Suppressor macrophage treated with lipopolysaccharide for 1 hour (primary cell): ENCODE measurements at regions not wholly inside any gene's neighbourhood (a gene's known extent, or its start where the extent isn't known, plus 50 kb on each side); places are given as distances from the start of the nearest gene placed in this dataset.
"Not testable (repeated sequence)": the region's sequence is repeated elsewhere in the genome, so short reads cannot be mapped to it uniquely, and the experiment has no call there.

Experiments used
- DNase-seq, 3 donors: peaks; one replicate each; pipeline ENCODE4 v3.0.0-alpha.2; 2020 to 2022

DNA sequence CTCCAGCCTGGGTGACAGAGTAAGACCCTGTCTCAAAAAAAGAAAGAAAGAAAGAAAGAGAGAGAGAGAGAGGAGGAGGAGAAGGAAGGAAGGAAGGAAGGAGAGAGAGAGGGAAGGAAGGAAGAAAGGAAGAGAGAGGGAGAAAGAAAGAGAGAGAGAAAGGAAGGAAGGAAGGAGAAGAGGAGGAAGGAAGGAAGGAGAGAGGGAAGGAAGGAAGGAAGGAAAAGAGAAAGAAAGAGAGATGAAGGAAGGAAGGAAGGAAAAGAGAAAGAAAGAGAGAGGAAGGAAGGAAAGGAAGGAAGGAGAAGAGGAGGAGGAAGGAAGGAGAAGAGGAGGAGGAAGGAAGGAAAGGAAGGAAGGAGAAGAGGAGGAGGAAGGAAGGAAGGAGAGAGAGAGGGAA lies 82.2 kb upstream of the ATP1B1 start:
- DNase-seq: no peak

- no peak for DNase-seq
Measured at GRCh38 chr1:169024800-169025271, 81.7 kb upstream of the ATP1B1 start.

GRCh38 chr1:169025412-169025811 lies 81.1 kb upstream of the ATP1B1 start:
- DNase-seq: no peak

DNA sequence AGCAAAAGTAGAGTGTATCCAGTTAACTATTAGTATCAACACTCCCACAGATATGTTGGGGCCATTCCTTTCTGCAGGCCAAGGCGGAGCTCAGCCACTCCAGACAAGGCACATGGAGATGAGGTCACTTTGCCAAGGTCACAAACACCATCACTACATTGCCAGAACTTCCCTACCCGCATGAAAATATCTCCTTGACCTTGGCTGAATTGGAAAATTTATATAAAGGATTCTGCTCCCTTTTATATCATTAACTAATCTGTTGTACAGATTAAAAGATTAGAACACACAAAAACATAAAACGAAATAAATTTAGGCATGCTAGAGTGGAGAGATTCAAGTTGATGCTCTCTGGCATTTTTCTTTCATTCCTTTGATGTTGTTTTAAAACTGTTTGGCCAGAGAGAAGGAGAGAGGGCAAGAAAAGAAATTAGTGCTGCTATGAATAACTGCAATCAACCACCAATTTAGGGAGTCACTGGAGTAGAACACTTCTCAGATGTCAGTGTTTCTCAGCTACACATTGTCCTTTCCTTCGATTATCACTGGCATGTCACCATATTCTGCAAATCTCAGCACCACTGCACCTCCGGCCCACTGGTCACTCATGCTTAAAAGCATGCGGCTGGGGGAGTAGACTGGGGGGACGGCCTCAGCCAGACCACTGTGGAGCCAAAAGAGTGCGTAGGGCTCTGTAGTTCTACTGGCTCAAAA lies 78.7 kb upstream of the ATP1B1 start:
- DNase-seq: no peak

DNA sequence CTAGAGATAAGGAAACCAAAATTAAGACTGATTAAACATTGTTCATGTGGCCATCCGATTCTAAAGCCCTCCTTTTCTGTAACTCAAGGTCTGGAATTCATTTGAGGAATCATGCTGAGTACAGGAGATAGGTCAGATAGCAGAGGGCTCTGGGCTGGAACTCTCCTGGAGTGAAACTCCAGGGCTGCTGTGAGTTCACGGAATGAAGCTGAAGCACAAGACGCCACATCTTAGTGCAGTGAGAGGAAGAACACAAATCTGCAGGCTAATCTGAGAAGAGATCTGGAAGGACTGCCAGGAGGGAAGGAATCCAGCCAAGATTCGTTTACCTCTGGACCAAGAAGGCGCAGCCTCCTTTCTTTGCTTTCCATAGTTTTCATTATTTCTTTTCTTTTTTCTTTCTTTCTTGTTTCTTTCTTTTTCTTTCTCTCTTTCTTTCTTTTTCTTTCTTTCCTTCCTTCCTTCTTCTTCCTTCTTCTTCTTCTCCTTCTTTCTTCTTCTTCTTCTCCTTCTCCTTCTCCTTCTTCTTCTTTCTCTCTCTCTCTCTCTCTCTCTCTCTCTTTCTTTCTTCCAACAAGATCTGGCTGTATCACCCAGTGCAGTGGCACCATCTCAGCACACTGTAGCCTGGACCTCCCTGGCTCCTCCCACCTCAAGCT lies 74.8 kb upstream of the ATP1B1 start:
- no peak for DNase-seq

GRCh38 chr1:169041366-169041765 lies 65.1 kb upstream of the ATP1B1 start:
- DNase-seq: peak; percentile 75 to 89 (median 88)

DNA sequence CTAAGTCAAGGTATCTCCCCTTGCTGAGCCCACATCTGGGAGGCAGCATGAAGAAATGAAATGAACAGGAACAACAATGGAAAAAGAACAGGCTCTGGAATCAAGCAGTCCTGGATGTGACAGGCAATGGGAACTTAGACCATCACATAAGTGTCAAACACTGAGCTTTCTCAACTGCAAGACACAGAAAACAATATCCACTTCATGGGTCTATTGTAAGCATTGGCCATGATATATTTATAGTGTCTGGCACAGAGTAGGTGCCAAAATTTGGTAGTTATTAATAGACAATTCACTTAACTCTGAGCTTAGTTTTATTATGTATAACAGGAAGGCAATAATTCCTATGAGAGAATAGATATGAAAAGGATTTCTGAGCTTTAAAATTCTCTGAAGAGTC lies 64.1 kb upstream of the ATP1B1 start:
- DNase-seq: no peak

- DNase-seq: no peak
Measured at GRCh38 chr1:169043823-169044222, 62.7 kb upstream of the ATP1B1 start.

GRCh38 chr1:169044296-169044695 lies 62.2 kb upstream of the ATP1B1 start:
- DNase-seq: peak; percentile 55 to 68 (median 62)

GRCh38 chr1:169044971-169045370 lies 61.5 kb upstream of the ATP1B1 start:
- peak in 1 of 3 donors; percentile 28 for DNase-seq

DNA sequence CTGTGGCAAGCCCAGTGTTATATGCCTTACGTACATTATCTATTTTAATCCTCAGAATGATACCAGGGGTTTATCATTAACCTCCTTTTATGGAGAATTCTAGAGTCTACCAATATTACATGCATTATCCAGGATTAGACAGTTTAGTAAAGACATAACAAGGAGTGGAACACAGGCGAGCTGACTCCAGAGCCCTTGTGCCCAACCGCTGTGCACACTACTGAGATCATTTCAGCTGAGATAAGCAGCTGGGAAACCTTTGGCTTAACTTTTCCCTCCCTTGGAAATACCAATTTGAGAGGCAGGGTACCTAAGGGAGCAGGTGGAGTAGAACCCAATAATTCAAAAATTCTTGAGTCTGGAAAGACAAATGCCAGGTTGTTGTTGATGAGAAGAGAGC lies 59.8 kb upstream of the ATP1B1 start:
- no peak for DNase-seq

GRCh38 chr1:169047074-169047473 lies 59.4 kb upstream of the ATP1B1 start:
- DNase-seq: peak in 2 of 3 donors; percentile 35 to 43

GRCh38 chr1:169048043-169048442 lies 58.4 kb upstream of the ATP1B1 start:
- peak; percentile 87 to 92 (median 88) for DNase-seq

DNA sequence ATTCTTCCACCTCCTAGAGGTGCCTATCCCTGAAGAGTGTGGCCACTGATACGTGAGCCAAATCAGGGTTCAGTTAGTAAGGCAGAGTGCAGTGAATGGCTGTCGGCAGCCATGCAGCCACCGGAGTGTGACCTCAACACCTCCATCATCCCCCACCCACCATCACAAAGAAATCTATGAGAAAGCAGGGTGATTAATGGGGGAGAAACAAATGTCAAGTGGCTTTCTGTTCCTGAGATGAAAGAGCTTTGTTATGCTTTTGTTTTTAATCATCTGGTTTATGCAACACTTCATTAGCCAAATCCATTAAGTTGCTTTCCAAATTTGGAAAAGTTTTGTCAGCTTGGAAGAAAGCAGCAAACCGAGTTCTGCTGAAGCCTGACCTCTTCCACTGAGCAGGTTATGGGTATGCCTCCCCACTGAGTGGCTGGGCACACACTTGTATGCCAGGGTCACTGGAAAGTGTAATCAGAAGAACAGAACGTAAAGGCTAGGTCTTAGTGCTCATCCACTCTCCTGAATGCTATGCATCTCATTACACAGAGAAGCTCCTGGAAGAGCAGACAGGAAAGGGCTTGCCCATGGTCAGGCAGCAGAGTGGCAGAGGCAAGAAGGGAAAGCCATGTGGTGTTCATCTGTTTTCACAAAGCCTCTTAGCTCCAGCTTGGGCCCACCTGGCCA lies 57.1 kb upstream of the ATP1B1 start:
- DNase-seq: peak; percentile 47 to 74 (median 59)

DNA sequence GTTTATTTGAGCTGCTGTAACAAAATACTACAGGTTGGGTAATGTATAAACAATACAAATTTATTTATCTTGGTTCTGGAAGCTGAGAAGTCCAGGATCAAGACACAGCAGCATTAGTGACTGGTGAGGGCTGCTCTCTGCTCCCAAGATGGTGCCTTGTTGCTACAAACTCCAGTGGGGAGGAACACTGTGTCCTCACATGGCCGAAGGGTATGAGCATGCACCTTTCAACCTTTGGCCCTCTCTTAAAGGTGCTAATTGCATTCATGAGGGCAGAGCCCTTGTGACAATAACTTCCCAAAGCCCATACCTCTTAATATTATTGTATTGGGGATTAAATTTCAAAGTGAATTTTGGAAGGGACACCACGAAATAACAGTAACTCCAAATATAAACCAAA lies 55.3 kb upstream of the ATP1B1 start:
- no peak for DNase-seq

GRCh38 chr1:169052171-169052570 lies 54.3 kb upstream of the ATP1B1 start:
- not testable (repeated sequence) for DNase-seq

DNA sequence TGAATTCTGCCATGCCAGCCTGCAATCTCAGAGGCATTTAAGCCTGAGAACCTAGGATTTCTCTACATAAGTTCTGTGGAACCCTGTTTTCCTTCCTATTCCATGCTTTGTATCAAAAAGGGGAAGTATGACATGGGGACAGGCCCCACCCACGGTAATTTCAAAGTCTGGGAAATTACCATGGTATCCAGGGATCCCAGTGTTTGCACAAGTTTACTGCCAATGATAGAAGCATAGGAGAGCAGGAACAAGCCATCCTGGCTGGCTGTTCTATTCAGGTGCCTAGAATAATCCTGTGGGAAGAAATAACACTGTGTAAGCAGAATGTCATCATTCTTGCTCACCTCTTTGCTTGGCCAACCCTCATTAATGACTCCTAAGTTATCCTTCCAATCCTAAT lies 53.8 kb upstream of the ATP1B1 start:
- DNase-seq: peak; percentile 91 to 95 (median 93)

GRCh38 chr1:169053196-169053595 lies 53.3 kb upstream of the ATP1B1 start:
- DNase-seq: no peak
